Fibroblast of villous mesenchyme (primary cell): ENCODE measurements at regions not wholly inside any gene's neighbourhood (a gene's known extent, or its start where the extent isn't known, plus 50 kb on each side); places are given as distances from the start of the nearest gene placed in this dataset.
"Not testable (repeated sequence)": the region's sequence is repeated elsewhere in the genome, so short reads cannot be mapped to it uniquely, and the experiment has no call there.

ENCODE experiments used
- DNase-seq: peaks from one replicate; pipeline ENCODE4 v3.0.0-alpha.2; 2010; ENCODE audit warnings: low read depth
- H3K4me3 ChIP-seq: 2 replicates; pipeline ENCODE4 v1.5.1; 2011; ENCODE audit warnings: low read depth, mild to moderate bottlenecking, low read length
- TF ChIP-seq, protein P1 (sequence below): IDR thresholded peaks from 2 replicates; pipeline ENCODE4 v1.5.1; 2012; ENCODE audit warnings: low read depth, mild to moderate bottlenecking, low read length; ENCODE audit not compliant: insufficient read depth

DNA sequence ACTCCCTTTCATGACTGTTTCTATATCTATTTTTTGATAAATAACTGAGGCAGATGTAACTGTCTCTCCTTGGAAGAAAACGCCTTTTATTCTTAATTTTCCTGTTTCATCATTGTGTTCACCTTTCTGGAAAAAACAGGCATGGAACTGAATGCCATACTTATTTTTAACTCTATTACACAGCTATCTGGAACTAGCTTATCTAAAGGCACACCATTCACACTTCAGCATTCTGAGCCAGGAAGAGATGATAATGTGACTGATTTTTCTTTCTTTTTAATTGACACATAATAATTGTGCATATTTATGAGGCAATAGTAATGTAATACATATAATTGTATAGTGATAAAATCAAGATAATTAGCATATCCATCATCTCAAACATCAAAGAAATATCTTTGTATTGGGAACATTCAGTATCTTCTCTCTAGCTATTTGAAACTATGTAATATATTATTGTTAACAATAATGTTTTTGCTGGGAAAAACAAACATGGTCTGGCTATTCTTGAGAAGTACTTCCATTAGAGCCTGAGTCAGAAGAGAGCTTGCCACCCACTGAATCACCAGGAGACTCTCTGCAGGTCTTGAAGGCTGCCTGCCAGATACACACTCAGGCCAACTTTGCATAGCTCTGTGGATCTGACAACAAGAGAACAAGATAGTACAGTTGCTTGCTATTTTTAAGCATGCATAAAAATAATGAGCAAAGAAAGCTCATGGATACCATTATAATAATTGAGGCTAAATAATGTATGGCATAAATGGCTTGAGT, 501.0 kb upstream of the EDIL3 start:
- no peak overlapping the region for H3K4me3 ChIP-seq
- DNase-seq: peak; percentile 3
- TF ChIP-seq, protein P1, sequence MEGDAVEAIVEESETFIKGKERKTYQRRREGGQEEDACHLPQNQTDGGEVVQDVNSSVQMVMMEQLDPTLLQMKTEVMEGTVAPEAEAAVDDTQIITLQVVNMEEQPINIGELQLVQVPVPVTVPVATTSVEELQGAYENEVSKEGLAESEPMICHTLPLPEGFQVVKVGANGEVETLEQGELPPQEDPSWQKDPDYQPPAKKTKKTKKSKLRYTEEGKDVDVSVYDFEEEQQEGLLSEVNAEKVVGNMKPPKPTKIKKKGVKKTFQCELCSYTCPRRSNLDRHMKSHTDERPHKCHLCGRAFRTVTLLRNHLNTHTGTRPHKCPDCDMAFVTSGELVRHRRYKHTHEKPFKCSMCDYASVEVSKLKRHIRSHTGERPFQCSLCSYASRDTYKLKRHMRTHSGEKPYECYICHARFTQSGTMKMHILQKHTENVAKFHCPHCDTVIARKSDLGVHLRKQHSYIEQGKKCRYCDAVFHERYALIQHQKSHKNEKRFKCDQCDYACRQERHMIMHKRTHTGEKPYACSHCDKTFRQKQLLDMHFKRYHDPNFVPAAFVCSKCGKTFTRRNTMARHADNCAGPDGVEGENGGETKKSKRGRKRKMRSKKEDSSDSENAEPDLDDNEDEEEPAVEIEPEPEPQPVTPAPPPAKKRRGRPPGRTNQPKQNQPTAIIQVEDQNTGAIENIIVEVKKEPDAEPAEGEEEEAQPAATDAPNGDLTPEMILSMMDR: no peak

DNA sequence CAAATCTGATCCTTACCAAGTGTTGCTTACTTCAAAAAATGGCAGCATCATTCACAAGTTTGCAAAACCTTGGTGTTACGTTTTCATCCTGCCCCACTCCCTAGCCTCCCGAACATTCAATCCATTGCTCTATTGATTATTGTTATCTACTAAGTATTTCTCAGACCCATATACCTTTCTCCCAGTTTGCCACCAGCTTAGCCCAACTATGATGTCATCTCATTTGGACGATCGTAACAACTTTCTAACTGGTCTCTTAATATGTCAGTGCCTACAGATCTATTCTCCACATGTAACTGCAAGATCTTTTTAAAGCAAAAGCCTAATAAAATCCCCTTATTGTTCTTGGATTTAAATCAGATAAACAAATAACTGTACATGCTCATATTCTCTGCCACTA, 497.1 kb upstream of the EDIL3 start:
- DNase-seq: no peak
- H3K4me3 ChIP-seq: no peak overlapping the region
- TF ChIP-seq, protein P1: no peak

DNA sequence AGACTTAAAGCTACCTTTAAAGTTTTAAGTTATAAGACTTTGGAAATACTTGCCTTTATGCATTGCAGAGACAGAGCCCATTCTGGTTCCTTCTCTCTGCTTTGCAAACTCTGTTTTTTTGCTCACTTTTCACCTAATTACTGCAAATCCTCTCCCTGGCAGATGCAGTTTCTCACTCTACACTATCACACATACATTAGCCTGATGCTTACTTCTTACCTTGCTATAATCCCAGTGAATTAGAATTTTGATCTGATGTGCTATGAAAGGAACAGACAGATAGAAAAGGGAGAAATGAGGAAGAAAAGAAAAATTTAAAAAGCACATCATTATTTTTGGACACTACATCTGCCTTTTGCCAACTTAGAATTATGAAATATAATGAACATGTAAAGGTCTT, 489.5 kb upstream of the EDIL3 start:
- TF ChIP-seq, protein P1: no peak
- no peak overlapping the region for H3K4me3 ChIP-seq
- DNase-seq: no peak

DNA sequence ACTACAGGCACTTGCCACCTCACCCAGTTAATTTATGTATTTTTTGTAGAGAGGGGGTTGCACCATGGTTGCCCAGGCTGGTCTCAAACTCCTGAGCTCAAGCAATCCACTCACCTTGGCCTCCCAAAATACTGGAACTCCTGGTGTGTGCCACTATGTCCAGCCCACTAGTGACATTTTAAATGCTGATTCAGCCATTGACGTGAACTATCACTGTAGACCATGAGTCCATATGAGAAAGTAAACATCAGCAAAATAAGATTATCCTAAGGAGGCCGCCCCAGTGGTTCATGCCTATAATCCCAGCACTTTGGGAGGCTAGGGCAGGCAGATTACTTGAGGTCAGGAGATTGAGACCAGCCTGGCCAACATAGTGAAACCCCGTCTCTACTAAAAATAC, 488.1 kb upstream of the EDIL3 start:
- TF ChIP-seq, protein P1: no peak
- H3K4me3 ChIP-seq: no peak overlapping the region
- no peak for DNase-seq

DNA sequence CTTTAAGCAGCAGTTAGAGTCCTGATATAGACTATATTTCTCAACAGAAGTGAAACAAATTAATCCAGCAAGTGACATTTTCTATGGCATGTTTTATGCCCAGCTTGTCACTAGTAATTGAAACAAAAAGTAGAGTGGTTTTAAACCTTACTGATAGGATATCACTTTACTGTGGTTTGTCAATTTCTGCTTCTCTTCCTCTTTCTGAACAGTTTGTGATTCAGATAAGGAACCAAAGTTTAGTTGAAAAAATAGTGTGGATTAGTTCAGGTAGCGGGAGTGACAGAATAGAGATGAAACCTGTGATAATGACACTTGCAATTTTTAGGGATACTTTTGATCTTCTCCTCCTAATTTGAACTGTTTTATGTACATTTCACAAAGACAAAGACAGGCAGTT, 485.7 kb upstream of the EDIL3 start:
- no peak overlapping the region for H3K4me3 ChIP-seq
- TF ChIP-seq, protein P1: no peak
- DNase-seq: no peak

DNA sequence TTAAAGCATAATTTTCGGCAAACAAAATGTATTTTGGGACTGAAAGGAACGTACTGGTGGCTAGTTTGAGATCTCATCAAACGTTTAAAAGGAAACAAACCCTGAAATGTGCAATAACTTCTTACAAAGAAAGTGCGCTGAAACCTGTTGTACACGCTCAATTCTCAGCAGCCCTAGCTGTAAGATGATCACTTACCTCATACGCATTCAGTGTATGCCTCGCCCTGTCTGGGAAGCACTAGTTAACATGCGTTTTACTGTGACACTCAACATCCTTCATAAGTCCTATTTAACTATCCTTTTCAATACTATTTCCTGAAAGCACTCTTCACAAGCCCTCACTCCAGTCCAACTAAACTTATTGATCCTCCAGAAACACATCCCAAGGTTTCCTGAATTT, 485.0 kb upstream of the EDIL3 start:
- TF ChIP-seq, protein P1: no peak
- no peak overlapping the region for H3K4me3 ChIP-seq
- no peak for DNase-seq

DNA sequence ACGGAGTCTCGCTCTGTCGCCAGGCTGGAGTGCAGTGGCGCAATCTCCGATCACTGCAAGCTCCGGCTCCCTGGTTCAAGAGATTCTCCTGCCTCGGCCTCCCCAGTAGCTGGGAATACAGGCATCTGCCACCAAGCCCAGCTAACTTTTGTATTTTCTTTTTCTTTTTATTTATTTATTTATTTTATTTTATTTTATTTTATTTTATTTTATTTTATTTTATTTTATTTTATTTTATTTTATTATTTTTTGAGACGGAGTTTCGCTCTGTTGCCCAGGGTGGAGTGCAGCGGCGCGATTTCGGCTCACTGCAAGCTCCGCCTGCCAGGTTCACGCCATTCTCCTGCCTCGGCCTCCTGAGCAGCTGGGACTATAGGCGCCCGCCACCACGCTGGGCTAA, 479.3 kb upstream of the EDIL3 start:
- not testable (repeated sequence) for H3K4me3 ChIP-seq, DNase-seq
